ENCODE measurements at regions not wholly inside any gene's neighbourhood (a gene's known extent, or its start where the extent isn't known, plus 50 kb on each side); places are given as distances from the start of the nearest gene placed in this dataset.

DNA sequence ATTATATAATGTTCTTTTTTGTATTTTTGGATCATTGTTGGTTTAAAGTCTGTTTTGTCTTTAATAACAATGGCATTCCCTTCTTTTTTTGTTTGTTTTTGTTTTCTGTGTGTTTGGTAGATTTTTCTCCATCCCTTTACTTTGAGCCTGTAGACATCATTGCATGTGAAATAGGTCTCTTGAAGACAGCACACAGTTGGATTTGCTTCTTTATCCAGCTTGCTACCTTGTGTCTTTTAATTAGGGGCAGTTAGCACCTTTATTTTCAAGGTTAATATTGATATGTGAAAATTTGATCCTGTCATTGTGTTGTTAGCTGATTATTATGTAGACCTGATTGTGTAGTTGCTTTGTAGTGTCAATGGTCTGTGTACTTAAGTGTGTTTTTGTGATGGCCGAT is 235.7 kb downstream of the KCNJ3 start:
- TF ChIP-seq POLR2A (IDR thresholded peaks at IDR 0.05) = no peak
- TF ChIP-seq EP300 (IDR thresholded peaks at IDR 0.05) = no peak
- TF ChIP-seq, protein P1, sequence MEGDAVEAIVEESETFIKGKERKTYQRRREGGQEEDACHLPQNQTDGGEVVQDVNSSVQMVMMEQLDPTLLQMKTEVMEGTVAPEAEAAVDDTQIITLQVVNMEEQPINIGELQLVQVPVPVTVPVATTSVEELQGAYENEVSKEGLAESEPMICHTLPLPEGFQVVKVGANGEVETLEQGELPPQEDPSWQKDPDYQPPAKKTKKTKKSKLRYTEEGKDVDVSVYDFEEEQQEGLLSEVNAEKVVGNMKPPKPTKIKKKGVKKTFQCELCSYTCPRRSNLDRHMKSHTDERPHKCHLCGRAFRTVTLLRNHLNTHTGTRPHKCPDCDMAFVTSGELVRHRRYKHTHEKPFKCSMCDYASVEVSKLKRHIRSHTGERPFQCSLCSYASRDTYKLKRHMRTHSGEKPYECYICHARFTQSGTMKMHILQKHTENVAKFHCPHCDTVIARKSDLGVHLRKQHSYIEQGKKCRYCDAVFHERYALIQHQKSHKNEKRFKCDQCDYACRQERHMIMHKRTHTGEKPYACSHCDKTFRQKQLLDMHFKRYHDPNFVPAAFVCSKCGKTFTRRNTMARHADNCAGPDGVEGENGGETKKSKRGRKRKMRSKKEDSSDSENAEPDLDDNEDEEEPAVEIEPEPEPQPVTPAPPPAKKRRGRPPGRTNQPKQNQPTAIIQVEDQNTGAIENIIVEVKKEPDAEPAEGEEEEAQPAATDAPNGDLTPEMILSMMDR (IDR thresholded peaks at IDR 0.05) = no peak
- no peak for TF ChIP-seq POLR2AphosphoS5 (IDR thresholded peaks at IDR 0.05)
- no peaks in the 10 kb centered on the region for H3K4me1 ChIP-seq
- H3K27me3 ChIP-seq = no peaks in the 10 kb centered on the region
- no peaks in the 10 kb centered on the region for H3K36me3 ChIP-seq
- H3K4me3 ChIP-seq = no peak overlapping the region
- H3K9me3 ChIP-seq = peaks cover 0 to 8% (median 0%) of the 10 kb centered on the region in 3 donors
- ATAC-seq = no peak
- no peak overlapping the region for H3K27ac ChIP-seq
- WGBS, 2 donors (ENCODE audit: low coverage in 1 of 2) = 92% methylated on average over 1 of the region's 1 CpG; no CpG with 5 or more reads in 1 of the 2 donors

GRCh38 chr2:154924531-154924930 is 226.0 kb downstream of the KCNJ3 start:
- no peak for ATAC-seq
- Histone ChIP-seq H3K36me3 (no peaks in the 10 kb centered on the region), H3K4me3 (no peak overlapping the region), H3K9me3 (no peaks in the 10 kb centered on the region), H3K27ac (no peak overlapping the region), H3K27me3 (no peaks in the 10 kb centered on the region), H3K4me1 (no peaks in the 10 kb centered on the region)
- 100% methylated on average over 2 of the region's 3 CpGs; no CpG with 5 or more reads in 1 of the 2 donors for WGBS, 2 donors (ENCODE audit: low coverage in 1 of 2)
- TF ChIP-seq, protein P1 (IDR thresholded peaks at IDR 0.05) = no peak
- TF ChIP-seq POLR2AphosphoS5 (IDR thresholded peaks at IDR 0.05) (no peak), POLR2A (IDR thresholded peaks at IDR 0.05) (no peak), EP300 (IDR thresholded peaks at IDR 0.05) (no peak)

DNA sequence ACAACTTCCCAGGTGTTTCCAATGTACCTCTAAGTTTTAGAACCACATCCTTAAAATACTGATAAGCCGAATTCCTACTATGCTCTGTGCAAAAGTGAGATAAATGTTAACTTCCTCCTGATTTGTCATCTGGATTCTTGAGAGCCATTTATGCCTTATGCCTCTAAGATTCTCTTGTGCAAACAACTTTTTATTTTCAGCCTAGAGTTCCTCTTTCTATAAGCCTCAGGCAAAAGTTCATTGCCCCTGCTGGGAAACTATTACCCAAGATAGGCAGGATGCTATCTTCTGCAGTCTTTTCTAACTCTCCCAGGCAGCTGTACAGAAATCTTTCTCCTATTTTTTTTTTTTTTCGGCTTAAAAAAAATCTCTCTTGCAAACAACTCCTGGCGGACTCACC is 216.1 kb downstream of the KCNJ3 start:
- 58 to 79% methylated on average over 2 to 3 of the region's 3 CpGs for WGBS, 2 donors (ENCODE audit: low coverage in 1 of 2)
- Histone ChIP-seq H3K4me3 (no peak overlapping the region), H3K4me1 (no peaks in the 10 kb centered on the region), H3K27me3 (no peaks in the 10 kb centered on the region), H3K9me3 (no peaks in the 10 kb centered on the region), H3K36me3 (no peaks in the 10 kb centered on the region), H3K27ac (no peak overlapping the region)
- TF ChIP-seq POLR2AphosphoS5 (IDR thresholded peaks at IDR 0.05) (no peak), EP300 (IDR thresholded peaks at IDR 0.05) (no peak), POLR2A (IDR thresholded peaks at IDR 0.05) (no peak)
- TF ChIP-seq, protein P1 (IDR thresholded peaks at IDR 0.05) = no peak
- no peak for ATAC-seq

DNA sequence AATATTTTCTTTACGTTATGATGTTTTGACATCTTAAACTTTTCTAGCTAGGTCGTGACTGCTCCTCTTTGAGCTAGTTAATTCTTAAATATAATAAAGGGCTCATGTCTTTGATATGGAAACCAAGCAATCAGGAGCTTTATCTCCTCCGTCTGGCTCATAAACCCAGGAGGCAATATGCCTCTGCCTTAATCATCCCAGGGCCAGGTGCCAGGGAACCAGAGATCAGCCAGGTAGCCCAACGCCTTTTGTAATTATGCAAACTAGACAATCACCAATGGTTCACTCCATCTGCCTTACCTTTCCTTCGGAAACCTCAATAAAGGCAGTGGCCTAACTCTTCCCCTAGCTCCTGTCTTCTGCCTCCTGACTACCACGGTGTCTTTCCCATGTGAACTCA is 213.7 kb downstream of the KCNJ3 start:
- Histone ChIP-seq H3K9me3 (no peaks in the 10 kb centered on the region), H3K4me3 (no peak overlapping the region), H3K27me3 (no peaks in the 10 kb centered on the region), H3K27ac (no peak overlapping the region), H3K4me1 (no peaks in the 10 kb centered on the region), H3K36me3 (no peaks in the 10 kb centered on the region)
- TF ChIP-seq, protein P1 (IDR thresholded peaks at IDR 0.05) = no peak
- TF ChIP-seq POLR2AphosphoS5 (IDR thresholded peaks at IDR 0.05) = no peak
- no peak for TF ChIP-seq EP300 (IDR thresholded peaks at IDR 0.05)
- no peak for TF ChIP-seq POLR2A (IDR thresholded peaks at IDR 0.05)
- ATAC-seq = no peak
- WGBS, 2 donors (ENCODE audit: low coverage in 1 of 2) = 82 to 91% methylated on average over 4 to 6 of the region's 6 CpGs

DNA sequence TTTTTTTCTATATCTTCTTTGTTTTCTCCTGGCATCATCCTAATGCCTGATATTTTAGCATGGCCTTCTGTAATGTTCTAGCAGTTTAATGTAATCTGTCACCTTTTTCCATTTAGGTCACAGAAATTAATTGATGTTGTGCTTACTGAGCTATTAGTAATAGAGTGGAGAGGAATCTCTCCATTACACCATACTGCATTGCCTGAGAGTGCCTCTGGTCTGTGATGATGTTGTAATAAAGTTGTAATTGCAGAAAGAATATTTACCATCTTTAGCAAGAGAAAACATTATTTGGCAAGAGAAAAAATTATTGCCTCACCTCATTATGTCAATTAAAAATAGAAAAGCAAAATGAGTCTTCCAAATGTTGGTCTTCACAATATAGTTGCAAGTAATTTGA is 213.2 kb downstream of the KCNJ3 start:
- no peak overlapping the region for H3K4me3 ChIP-seq

More for the DNA sequence above, 213.2 kb downstream of the KCNJ3 start:
- ATAC-seq = no peak
- Histone ChIP-seq H3K27ac (no peak overlapping the region), H3K4me1 (no peaks in the 10 kb centered on the region), H3K27me3 (no peaks in the 10 kb centered on the region), H3K9me3 (no peaks in the 10 kb centered on the region), H3K36me3 (no peaks in the 10 kb centered on the region)
- TF ChIP-seq POLR2A (IDR thresholded peaks at IDR 0.05) (no peak), POLR2AphosphoS5 (IDR thresholded peaks at IDR 0.05) (no peak), EP300 (IDR thresholded peaks at IDR 0.05) (no peak)
- TF ChIP-seq, protein P1 (IDR thresholded peaks at IDR 0.05) = no peak

Data from gastroesophageal sphincter (tissue), 4 donors.